OCI-LY3 (cell line): ENCODE measurements at regions not wholly inside any gene's neighbourhood (a gene's known extent, or its start where the extent isn't known, plus 50 kb on each side); places are given as distances from the start of the nearest gene placed in this dataset.

Experiments used
- H2AFZ ChIP-seq: fragments of 200-600, 300-600 bp; shearing (Covaris generic); 2 replicates; pipeline ENCODE4 v1.6.0; 2014; ENCODE audit warnings: antibody characterized with exemption, low read depth, low read length
- H3K27ac ChIP-seq: fragments of 200-600, 300-600 bp; sonication (generic); 2 replicates; pipeline ENCODE4 v1.5.1; 2014; ENCODE audit warnings: mild to moderate bottlenecking, low read length, moderate library complexity, mixed read lengths
- H3K27me3 ChIP-seq: fragments of 200-600, 300-600 bp; sonication (generic); 2 replicates; pipeline ENCODE4 v1.6.1; 2014; ENCODE audit warnings: low read depth, low read length, mixed read lengths
- H3K36me3 ChIP-seq: fragments of 200-600, 300-600 bp; sonication (generic); replicated peaks from 2 replicates; pipeline ENCODE3; 2014; ENCODE audit warnings: low read depth, low read length, mixed read lengths
- H3K4me1 ChIP-seq: fragments of 300-600, 200-600 bp; sonication (generic); 2 replicates; pipeline ENCODE4 v1.6.1; 2014; ENCODE audit warnings: low read length, mixed read lengths
- H3K4me2 ChIP-seq: fragments of 200-600, 300-600 bp; sonication (generic); 2 replicates; pipeline ENCODE4 v1.6.1; 2014; ENCODE audit warnings: low read length, mixed read lengths
- H3K4me3 ChIP-seq: fragments of 300-600, 200-600 bp; sonication (generic); 2 replicates; pipeline ENCODE4 v1.5.1; 2014; ENCODE audit warnings: antibody characterized with exemption, mild to moderate bottlenecking, low read length, moderate library complexity
- H3K79me2 ChIP-seq: fragments of 300-600, 200-600 bp; shearing (Covaris generic); 2 replicates; pipeline ENCODE4 v1.6.1; 2014; ENCODE audit warnings: mild to moderate bottlenecking, low read length, mixed read lengths
- H3K9ac ChIP-seq: fragments of 300-600, 200-600 bp; shearing (Covaris generic); 2 replicates; pipeline ENCODE4 v1.6.0; 2014; ENCODE audit warnings: mild to moderate bottlenecking, low read length, moderate library complexity
- H3K9me3 ChIP-seq: fragments of 200-600, 300-600 bp; shearing (Covaris generic); 2 replicates; pipeline ENCODE4 v1.6.1; 2014; ENCODE audit warnings: low read length, mixed read lengths; ENCODE audit not compliant: insufficient read depth
- H4K20me1 ChIP-seq: fragments of 200-600, 300-600 bp; sonication (generic); 2 replicates; pipeline ENCODE4 v1.6.1; 2016; ENCODE audit warnings: low read length, mixed read lengths; ENCODE audit not compliant: insufficient read depth
- EZH2phosphoT487 ChIP-seq: fragments of 200-600 bp; shearing (Covaris generic); IDR thresholded peaks from 2 replicates; pipeline ENCODE4 v1.6.1; 2018; ENCODE audit warnings: antibody characterized with exemption, mixed run types, low read depth
- TF ChIP-seq, protein P1 (sequence below): fragments of 200-600, 300-600 bp; sonication (generic); IDR thresholded peaks from 2 replicates; pipeline ENCODE4 v1.5.1; 2014; ENCODE audit warnings: antibody characterized with exemption, low read length, low read depth

DNA sequence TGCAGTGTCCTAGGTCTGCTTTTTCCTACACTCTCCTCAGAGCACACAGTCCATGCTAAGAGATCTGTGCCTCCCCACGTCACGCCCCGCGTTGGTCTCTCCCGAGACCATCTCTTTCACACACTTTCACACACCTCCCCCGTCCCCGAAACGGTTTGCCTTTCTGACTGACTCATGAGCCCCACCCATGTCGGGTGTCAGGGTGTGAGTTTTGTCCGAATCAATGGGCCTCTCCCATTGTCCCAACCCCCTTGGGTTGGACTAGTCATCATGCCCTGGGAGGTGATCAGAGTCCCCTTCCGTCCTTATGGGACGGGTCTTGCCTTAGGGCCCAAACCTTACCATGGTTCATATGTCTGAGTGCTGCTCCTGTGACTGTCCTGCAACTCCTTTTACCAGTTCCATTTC, 214.0 kb upstream of the HTR2A start:
- Histone ChIP-seq H3K4me1 (no peaks in the 10 kb centered on the region), H4K20me1 (no peaks in the 10 kb centered on the region), H3K27ac (no peak overlapping the region), H3K27me3 (no peaks in the 10 kb centered on the region), H3K4me3 (no peak overlapping the region), H2AFZ (no peak overlapping the region), H3K4me2 (no peak overlapping the region), H3K9me3 (no peaks in the 10 kb centered on the region), H3K36me3 (no peaks in the 10 kb centered on the region), H3K9ac (no peak overlapping the region), H3K79me2 (no peaks in the 10 kb centered on the region)
- no peak for TF ChIP-seq EZH2phosphoT487
- TF ChIP-seq, protein P1, sequence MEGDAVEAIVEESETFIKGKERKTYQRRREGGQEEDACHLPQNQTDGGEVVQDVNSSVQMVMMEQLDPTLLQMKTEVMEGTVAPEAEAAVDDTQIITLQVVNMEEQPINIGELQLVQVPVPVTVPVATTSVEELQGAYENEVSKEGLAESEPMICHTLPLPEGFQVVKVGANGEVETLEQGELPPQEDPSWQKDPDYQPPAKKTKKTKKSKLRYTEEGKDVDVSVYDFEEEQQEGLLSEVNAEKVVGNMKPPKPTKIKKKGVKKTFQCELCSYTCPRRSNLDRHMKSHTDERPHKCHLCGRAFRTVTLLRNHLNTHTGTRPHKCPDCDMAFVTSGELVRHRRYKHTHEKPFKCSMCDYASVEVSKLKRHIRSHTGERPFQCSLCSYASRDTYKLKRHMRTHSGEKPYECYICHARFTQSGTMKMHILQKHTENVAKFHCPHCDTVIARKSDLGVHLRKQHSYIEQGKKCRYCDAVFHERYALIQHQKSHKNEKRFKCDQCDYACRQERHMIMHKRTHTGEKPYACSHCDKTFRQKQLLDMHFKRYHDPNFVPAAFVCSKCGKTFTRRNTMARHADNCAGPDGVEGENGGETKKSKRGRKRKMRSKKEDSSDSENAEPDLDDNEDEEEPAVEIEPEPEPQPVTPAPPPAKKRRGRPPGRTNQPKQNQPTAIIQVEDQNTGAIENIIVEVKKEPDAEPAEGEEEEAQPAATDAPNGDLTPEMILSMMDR = no peak

DNA sequence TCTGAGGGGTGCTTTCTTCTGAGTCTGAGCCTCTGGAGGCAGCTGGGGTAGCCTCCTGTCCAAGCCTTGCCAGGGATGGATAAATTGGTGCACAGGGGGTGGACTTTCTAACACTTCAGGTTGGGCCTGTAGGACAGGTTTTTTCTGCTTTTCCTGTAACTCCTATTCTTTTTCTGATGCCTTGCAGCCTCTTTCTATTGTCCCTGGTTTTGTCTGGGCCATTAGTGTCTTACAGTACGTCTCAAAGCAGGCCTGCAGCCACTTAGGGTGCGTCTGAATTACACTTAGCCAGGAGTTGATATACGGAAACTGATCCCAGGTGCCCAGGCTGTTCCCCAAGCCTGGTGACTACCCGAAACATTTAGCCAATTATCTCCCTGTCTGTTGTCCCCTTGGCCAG, 213.3 kb upstream of the HTR2A start:
- Histone ChIP-seq H2AFZ (no peak overlapping the region), H3K4me1 (no peaks in the 10 kb centered on the region), H3K36me3 (no peaks in the 10 kb centered on the region), H3K9me3 (no peaks in the 10 kb centered on the region), H3K9ac (no peak overlapping the region), H3K4me3 (no peak overlapping the region), H3K79me2 (no peaks in the 10 kb centered on the region), H3K4me2 (no peak overlapping the region), H4K20me1 (no peaks in the 10 kb centered on the region), H3K27me3 (no peaks in the 10 kb centered on the region), H3K27ac (no peak overlapping the region)
- TF ChIP-seq EZH2phosphoT487 = no peak
- TF ChIP-seq, protein P1 = no peak

DNA sequence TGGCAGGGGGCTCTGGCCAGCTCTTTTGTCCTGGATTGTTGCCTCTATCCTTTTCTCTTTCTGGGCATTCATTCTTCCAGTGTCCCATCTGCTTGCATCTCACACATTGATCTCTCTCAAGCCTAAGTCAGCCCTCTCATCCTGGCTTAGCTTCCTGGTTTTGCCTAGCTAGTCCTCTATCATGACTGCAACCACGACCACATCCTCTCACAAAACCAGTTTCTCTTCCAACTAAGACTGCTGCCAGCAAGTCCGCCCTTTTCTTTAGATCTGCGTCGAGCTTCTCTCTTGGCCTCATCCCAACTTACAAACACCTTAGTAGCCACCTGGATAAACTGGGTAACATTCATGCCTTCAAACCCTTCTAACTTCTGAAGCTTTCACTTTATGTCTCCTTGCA, 212.2 kb upstream of the HTR2A start:
- no peak overlapping the region for H3K27ac ChIP-seq
- TF ChIP-seq, protein P1 = no peak
- TF ChIP-seq EZH2phosphoT487 = no peak
- H3K4me2 ChIP-seq = no peak overlapping the region
- no peak overlapping the region for H3K4me3 ChIP-seq
- H3K9me3 ChIP-seq = no peaks in the 10 kb centered on the region
- no peaks in the 10 kb centered on the region for H3K36me3 ChIP-seq
- H4K20me1 ChIP-seq = no peaks in the 10 kb centered on the region
- H3K27me3 ChIP-seq = no peaks in the 10 kb centered on the region
- no peaks in the 10 kb centered on the region for H3K79me2 ChIP-seq
- no peak overlapping the region for H3K9ac ChIP-seq
- H2AFZ ChIP-seq = no peak overlapping the region
- H3K4me1 ChIP-seq = no peaks in the 10 kb centered on the region

DNA sequence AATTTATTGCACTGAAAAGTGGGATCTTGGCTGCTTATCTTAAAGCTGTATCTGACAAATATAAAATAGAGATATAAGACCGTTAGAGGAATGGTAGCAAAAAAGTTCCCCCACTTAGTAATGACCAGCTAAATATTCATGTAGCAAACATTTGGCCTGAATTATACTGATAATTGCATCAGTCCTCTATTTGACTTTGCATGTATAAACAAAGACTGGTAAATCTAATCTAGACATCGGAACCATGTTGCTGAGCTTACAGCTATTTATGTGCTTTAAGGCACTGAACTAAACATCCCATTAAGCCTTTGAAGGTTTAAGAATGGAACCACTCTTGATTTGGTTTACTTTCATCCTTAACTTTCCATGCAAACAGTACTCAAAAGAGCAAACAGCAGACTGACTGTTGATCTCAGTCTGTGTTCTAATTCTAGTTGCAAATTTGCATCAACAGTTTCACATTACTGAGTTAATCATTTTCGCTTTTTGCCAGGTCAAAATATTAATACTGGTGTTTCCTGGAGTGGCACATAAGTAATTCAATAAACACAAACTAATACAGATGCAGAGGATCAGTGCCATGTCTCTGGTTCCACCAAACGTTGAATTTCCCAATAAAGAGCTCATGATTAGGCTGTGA, 203.5 kb upstream of the HTR2A start:
- TF ChIP-seq EZH2phosphoT487 = no peak
- TF ChIP-seq, protein P1 = no peak
- H3K9ac ChIP-seq = no peak overlapping the region
- no peak overlapping the region for H3K27ac ChIP-seq
- H3K36me3 ChIP-seq = no peaks in the 10 kb centered on the region
- peaks cover 15% of the 10 kb centered on the region for H3K4me1 ChIP-seq
- no peaks in the 10 kb centered on the region for H3K27me3 ChIP-seq
- no peak overlapping the region for H3K4me3 ChIP-seq
- H4K20me1 ChIP-seq = no peaks in the 10 kb centered on the region
- H2AFZ ChIP-seq = no peak overlapping the region
- H3K79me2 ChIP-seq = no peaks in the 10 kb centered on the region
- no peak overlapping the region for H3K4me2 ChIP-seq
- H3K9me3 ChIP-seq = no peaks in the 10 kb centered on the region
